Lower leg skin (tissue), 4 donors: ENCODE measurements at regions not wholly inside any gene's neighbourhood (a gene's known extent, or its start where the extent isn't known, plus 50 kb on each side); places are given as distances from the start of the nearest gene placed in this dataset.

Experiments used
- DNase-seq, 2 donors: peaks; one replicate each; pipeline ENCODE4 v3.0.0-alpha.2; 2019; ENCODE audit warnings: low spot score in 2 of 2
- H3K4me3 ChIP-seq: fragments of 200-600 bp; sonication (generic); 2 replicates; pipeline ENCODE4 v1.5.1; 2017; ENCODE audit warnings: mild to moderate bottlenecking, low read depth; ENCODE audit not compliant: poor library complexity, severe bottlenecking
- CTCF ChIP-seq, 3 donors: fragments of 450-650 bp; IDR thresholded peaks; one replicate each; pipeline ENCODE4 v1.5.1; 2016; ENCODE audit warnings: antibody characterized with exemption in 3 of 3, mild to moderate bottlenecking in 3 of 3, moderate library complexity in 2 of 3
- POLR2A ChIP-seq, 2 donors: fragments of 450-650 bp; IDR thresholded peaks; one replicate each; pipeline ENCODE4 v1.6.1; 2016 to 2017; ENCODE audit warnings: antibody characterized with exemption in 2 of 2, mild to moderate bottlenecking in 1 of 2, moderate library complexity in 1 of 2
- WGBS, 2 donors: methylation state at CpG; one replicate each; pipeline ENCODE4 v1.1.5; 2018; 5-methylcytosine and 5-hydroxymethylcytosine counted together
- intact Hi-C: fragments of 100-400 bp; cut with DNase I; formaldehyde crosslinking; loops from one replicate; pipeline ENCODE4 v1.15.0; 2023; ENCODE audit warnings: low total_unique reads

- 52 to 53% methylated on average over 3 of the region's 3 CpGs for WGBS, 2 donors
- TF ChIP-seq POLR2A (IDR thresholded peaks at IDR 0.05) (no peak), CTCF (IDR thresholded peaks at IDR 0.05) (no peak)
- DNase-seq: no peak
- intact Hi-C loops: no loop called here
- H3K4me3 ChIP-seq: no peak overlapping the region
Observed at GRCh38 chr14:98014851-98015615, 1217.9 kb downstream of the VRK1 start.

- WGBS, 2 donors: 49 to 73% methylated on average over 2 of the region's 2 CpGs
- no peak for DNase-seq
- no peak for TF ChIP-seq POLR2A (IDR thresholded peaks at IDR 0.05)
- TF ChIP-seq CTCF (IDR thresholded peaks at IDR 0.05): no peak
Observed at GRCh38 chr14:98015921-98016320, 1218.7 kb downstream of the VRK1 start.

GRCh38 chr14:98018628-98019027 lies 1221.4 kb downstream of the VRK1 start:
- WGBS, 2 donors: 81% methylated on average over 2 of the region's 2 CpGs
- DNase-seq: no peak
- TF ChIP-seq CTCF (IDR thresholded peaks at IDR 0.05) (no peak), POLR2A (IDR thresholded peaks at IDR 0.05) (no peak)
- no peak overlapping the region for H3K4me3 ChIP-seq
- intact Hi-C loops: no loop called here

More at GRCh38 chr14:98015921-98016320, 1218.7 kb downstream of the VRK1 start:
- intact Hi-C loops: no loop called here
- no peak overlapping the region for H3K4me3 ChIP-seq

- no peak for TF ChIP-seq CTCF (IDR thresholded peaks at IDR 0.05)
- no peak for TF ChIP-seq POLR2A (IDR thresholded peaks at IDR 0.05)
- no peak overlapping the region for H3K4me3 ChIP-seq
- intact Hi-C loops: no loop called here
- no peak for DNase-seq
- WGBS, 2 donors: 78 to 81% methylated on average over 11 of the region's 11 CpGs
Observed at GRCh38 chr14:98022541-98023520, 1225.6 kb downstream of the VRK1 start.

GRCh38 chr14:98028162-98028561 lies 1231.0 kb downstream of the VRK1 start:
- no peak overlapping the region for H3K4me3 ChIP-seq
- intact Hi-C loops: no loop called here
- no peak for DNase-seq
- TF ChIP-seq CTCF (IDR thresholded peaks at IDR 0.05) (no peak), POLR2A (IDR thresholded peaks at IDR 0.05) (no peak)
- 91 to 94% methylated on average over 6 of the region's 6 CpGs for WGBS, 2 donors
